ENCODE measurements at regions not wholly inside any gene's neighbourhood (a gene's known extent, or its start where the extent isn't known, plus 50 kb on each side); places are given as distances from the start of the nearest gene placed in this dataset.

DNA sequence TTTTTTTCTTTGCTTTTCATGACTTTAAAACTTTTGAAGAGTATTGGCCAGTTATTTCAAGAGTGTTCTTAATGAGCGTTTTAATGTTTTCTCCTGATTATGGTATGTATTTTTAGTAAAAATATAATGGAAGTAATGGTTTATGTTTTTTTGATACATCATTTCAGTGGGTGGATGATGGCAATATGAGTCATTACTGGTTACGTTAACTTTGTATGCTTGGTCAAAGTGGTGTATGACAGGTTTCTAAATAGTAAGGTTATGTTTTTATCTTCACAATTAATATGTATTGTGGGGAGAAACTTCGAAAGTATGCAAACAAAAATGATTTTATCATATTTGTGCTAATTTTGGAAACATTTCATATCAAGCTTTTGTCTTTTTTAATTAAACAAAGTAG is 176.7 kb upstream of the PRDM9 start:
- TF ChIP-seq, protein P1, sequence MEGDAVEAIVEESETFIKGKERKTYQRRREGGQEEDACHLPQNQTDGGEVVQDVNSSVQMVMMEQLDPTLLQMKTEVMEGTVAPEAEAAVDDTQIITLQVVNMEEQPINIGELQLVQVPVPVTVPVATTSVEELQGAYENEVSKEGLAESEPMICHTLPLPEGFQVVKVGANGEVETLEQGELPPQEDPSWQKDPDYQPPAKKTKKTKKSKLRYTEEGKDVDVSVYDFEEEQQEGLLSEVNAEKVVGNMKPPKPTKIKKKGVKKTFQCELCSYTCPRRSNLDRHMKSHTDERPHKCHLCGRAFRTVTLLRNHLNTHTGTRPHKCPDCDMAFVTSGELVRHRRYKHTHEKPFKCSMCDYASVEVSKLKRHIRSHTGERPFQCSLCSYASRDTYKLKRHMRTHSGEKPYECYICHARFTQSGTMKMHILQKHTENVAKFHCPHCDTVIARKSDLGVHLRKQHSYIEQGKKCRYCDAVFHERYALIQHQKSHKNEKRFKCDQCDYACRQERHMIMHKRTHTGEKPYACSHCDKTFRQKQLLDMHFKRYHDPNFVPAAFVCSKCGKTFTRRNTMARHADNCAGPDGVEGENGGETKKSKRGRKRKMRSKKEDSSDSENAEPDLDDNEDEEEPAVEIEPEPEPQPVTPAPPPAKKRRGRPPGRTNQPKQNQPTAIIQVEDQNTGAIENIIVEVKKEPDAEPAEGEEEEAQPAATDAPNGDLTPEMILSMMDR (conservative IDR thresholded peaks at IDR 0.05) = no peak
- TF ChIP-seq EZH2 (IDR thresholded peaks at IDR 0.05; ENCODE audit: low read depth) = no peak

All from PC-9 (cell line).